ENCODE measurements at regions not wholly inside any gene's neighbourhood (a gene's known extent, or its start where the extent isn't known, plus 50 kb on each side); places are given as distances from the start of the nearest gene placed in this dataset.

DNA sequence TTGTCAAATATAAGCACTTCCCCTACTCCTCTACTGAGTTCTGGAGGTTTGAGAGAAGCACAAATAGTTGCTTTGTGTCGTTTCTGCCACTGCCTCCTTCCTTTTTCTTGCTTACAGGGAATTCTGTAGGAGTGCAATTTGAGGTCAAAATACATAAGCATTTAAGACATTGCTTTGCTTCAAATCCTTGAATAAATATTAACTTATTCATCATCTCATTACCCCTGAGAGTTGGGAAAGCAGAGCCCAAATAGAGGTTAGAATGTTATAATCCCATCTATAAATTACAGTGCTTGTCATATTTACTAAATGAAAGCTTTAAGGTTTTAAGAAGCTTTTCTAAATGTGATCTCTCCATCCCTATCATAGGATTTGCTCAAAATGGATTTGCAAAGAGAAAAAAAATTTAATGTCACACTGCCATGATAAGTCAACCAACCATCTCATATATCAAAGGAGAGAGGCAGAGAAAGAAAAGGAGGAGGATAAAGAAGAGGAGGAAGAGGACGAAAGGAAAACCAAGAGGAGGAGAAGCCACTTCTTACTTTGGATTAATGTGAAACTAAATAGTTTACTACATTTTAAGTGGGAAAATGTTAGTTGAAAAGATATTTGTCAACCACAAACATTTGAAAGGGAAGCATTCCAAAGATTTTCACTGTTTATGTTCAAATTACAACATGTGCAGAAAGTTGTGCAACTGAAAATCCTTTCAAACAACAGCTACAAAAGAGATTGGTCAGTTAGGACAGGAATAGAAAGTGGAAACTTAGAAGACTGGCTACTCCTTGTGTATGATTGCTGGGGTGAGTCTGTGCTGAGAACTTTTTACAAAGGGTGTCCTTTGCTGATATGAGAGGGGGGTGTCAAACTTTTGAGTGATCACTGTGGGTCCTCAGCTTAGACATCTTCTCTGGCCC, 277.3 kb upstream of the FN1 start:
- DNase-seq (ENCODE audit: low spot score) = no peak

DNA sequence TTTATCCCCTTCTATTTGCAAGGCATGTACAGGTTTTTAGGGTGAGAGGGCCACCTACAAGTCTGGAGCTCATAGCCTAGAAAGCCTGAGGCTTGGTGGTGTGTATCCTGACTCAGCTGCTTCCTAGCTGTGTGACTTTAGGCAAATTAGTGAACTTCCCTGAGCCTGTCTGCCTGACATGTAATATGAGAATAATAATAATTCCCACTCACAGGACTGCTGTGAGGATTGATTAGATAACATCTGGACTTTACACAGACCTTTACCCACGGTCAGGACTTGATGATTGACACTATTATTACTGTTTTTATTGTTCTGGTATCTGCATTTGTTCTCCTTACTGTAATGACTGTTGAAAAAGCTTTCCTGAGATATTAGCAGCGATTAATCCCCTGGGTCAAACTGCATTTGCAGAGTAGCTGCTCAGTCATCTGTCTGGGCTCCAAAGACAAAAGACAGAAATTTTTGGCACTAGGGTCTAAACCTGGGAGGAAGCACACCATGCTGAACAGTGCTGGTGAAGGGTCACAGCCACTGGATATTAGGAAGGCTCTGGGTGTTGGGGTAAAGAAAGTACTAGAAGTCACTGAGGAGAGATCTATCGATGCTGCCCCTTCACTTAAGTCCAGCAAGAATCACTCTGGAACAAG, 276.5 kb upstream of the FN1 start:
- DNase-seq (ENCODE audit: low spot score) = no peak

DNA sequence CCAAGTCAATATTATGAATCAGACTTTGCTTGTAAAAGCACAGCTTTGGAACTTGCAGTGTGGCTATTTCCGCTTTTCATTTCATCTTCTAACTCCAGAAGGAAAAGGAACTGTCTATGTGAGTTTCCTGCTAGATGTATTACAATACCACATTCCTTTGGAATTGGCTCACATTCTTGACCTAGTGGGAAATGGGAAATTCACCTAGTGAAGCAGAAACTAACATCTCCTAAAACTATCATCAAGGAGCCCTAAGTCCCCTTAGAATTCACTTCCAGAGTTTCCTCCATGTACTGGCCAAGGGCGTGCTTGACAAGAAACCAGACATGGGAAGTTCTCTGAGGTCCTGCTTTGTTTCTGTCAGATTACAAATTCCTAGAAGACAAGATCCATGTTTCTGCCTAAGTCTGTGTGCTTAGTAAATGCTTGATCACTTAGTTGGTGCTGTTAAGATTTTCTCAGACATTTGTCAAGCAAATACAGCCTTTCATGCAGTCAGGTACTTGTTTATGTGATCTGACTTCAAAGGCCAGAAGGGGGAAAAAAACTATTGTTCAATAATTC, 275.7 kb upstream of the FN1 start:
- DNase-seq (ENCODE audit: low spot score) = no peak

DNA sequence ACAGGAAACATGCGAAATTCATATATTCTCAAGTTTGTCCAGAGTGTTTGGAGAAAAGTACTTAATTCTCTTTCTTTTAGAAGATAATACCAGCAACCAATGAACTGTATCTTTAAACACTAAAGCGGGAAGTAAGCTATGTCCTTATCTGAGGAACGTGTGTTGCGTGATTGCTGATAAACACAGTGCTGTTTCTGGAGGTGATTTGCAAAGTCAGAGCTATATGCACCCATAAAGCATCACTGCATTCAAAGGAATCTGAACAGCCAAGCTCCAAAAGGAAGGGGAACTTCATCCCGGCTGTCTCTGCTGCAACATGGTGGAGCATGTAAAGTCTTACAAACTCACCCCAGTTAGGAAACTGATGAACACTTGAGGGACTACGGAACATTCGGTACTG, 271.7 kb upstream of the FN1 start:
- DNase-seq (ENCODE audit: low spot score) = no peak

DNA sequence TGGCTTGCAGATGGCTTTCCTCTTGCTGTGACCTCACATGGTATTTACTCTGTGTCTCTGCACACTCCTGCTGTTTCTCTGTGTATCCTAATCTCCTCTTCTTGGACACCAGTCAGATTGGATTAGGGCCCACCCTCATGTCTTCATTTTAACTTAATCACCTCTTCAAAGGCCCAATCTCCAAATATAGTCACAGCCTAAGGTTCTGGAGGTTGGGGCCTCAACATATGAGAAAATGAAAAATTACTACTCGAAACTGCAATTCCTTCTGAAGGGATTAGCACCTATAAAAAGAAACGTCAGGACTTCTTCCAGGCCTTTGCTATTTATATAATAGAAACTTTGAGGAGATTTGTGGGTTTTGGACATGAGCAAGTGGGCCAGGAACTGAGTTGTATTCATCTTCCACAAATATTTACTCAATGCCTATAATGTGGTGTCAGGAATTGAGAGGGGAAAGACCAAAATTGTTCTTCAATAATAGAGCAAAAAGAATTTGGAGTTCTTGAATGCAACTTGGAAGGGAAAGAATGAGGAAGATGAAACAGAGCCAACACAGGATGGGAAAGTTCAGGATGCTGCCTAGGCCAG, 270.0 kb upstream of the FN1 start:
- no peak for DNase-seq (ENCODE audit: low spot score)

DNA sequence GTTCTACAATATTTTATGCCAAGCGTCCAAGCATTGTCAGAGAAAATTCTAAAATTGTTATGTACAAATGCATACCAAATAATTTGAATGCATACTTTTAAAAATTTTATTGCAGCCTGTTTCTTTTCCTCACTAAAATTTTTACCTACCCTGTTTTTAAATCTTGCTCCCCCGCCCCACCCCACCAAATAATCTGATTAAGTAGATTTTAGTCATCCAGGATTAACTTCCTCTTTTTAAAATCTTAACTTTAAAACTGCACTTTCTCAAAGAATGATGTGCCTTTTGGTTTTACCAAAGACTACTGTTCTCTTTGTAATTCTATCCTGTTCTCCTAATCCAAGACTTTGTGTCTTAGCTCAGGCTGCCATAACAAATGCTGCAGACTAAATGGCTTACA, 269.4 kb upstream of the FN1 start:
- DNase-seq (ENCODE audit: low spot score) = no peak

DNA sequence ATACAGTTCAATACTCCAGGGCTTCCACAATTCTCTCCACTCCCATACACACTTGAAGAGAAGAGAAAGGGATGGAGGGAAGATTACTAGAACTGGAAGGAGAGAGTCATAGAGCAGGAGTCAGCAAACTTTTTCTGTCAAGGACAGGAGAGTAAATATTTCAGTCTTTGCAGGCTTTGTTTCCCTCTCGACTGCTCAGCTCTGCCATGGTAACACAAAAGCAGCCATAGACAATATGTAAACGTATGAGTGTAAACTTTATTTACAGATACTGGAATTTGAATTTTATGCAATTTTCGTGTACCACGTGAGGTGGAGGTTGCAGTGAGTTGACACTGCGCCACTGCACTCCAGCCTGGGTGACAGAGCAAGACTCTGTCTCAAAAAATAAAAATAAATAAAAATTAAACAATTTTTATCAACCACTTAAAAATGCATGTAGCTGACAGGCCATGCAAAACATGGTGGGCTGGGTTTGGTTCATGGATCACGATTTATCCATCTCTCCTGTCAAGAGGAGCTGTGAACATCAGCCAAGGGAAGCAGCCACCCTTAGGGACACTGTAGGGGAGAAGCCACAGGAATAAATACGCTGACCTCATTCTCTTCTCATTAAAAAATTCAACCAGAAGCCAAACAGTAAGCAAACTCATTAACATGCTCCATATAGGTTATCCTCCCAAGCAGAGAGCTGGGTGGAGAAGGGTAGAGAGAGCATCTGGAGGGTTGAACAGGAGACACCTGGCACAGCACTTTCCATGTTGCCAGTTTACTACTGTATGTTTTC, 266.4 kb upstream of the FN1 start:
- DNase-seq (ENCODE audit: low spot score) = no peak

DNA sequence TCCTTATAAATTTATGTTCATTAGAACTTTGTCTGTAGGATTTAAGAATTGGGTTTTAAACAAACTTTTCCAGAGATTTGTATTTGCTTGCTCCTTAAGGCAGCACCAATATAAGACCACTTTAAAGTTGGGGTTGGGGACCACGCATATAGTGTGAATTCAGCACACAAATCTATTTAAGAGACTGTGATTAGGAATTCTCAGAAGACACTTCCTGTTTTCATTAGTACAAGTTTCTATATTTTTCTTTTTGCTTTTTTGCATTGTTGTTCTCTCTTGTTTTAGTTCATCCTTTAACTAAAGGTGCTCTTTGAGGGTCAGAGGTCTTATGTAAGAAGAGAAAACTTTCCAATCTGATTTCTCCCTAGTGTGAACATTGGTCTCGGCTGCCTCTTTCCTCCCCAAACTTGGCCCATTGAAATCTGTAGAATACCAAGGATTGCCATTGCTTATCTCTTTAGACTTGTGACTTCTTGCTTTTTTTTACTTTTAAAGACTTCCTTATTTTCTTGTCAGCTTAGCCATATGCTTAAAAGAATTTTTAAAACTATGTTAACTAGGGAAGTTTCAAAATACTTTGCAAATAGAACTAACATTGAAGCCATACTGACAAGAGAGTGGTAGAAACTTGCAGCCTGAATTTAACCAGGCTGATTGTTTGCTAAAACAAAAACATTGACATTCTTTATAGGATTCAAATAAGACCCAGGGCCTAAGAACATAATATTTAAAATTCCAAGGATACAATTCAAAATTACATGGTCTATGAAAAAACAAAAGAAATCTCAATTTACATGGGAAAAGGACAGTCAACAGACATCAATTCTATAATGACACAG, 264.1 kb upstream of the FN1 start:
- DNase-seq (ENCODE audit: low spot score) = no peak

DNA sequence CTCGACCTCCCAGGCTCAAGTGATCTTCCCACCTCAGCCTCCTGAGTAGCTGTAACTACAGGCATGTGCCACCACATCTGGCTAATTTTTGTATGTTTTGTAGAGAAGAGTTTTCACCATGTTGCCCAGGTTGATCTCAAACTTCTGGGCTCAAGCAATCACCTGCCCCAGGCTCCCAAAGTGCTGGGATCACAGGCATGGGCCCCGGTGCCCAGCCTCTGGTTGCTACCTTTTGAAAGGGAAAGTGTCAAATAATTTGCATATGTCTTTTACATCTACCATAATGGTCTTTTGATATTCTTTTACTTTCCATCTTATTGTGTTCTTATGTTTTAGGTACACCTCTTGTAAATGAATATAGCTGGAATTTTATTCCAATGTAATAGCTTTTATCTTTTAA, 263.1 kb upstream of the FN1 start:
- DNase-seq (ENCODE audit: low spot score) = no peak

DNA sequence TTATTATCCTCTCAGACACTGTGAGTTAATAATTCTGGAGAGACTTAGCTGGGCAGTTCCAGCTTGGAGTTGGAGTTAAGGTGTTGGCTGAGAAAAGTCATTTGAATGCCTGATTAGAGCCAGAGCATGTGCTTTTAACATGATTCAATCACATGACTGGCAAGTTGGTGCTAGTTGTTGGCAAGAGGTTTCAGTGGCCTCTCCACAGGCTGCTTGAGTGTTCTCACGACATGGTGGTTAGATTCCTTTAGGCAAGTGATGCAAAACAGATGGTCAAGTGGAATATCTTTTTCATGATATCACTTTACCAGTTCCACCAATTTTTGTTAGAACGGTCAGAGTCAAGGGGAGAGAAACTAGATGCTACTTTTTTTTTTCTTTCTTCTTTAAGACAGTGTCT, 262.7 kb upstream of the FN1 start:
- no peak for DNase-seq (ENCODE audit: low spot score)

DNA sequence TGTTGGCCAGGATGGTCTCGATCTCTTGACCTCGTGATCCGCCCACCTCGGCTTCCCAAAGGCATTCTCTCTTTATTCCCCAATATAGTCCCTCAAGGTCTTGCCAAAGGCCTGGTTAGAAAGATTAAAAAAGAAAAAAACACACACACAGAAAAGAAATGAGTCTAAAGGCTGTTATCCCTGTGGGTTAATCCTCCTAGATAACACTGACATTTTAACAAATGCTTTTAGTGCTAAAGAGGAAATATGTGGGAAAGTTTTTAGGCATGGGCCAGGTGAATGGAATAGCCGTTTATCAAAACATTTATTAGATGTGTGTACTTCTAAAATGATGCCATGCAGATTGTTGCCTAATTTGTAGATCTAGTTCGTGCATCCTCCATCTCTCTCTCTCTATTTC, 261.6 kb upstream of the FN1 start:
- no peak for DNase-seq (ENCODE audit: low spot score)

DNA sequence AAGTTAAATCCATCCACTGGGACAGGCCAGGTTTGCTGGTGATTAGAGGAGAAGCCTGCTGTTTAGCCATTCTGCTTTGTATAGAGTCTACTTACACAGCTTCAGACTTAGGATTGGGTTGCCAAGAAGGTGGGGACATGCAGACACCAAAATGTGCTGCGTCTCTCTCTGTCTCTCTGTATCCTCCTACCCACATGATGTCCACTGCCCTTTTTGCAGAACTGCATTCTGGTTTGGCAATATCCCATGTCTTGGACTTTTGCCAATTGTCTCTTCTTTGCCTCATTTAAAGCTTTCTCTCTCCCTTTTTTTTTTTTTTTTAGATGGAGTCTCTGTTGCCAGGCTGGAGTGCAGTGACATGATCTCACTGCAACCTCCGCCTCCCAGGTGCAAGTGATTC, 261.1 kb upstream of the FN1 start:
- no peak for DNase-seq (ENCODE audit: low spot score)

DNA sequence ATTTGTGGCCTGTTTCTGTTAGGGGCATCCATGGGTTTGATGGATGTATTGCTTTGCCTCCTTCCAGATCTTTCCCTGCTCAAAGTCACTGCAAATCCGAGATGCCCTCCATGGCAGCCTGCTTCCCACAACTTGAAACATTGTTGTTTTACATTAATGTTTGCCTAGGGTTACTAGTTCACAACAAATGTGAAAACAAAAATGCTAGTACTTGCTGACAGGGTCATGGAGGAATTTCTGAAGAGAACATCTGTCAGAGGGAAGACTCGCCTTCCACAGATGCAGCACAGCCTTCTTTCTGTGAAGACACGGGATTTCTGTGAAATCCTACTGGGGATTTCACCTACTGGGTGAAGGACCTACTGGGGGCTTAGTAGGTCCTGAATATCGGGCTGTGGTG, 260.0 kb upstream of the FN1 start:
- no peak for DNase-seq (ENCODE audit: low spot score)

DNA sequence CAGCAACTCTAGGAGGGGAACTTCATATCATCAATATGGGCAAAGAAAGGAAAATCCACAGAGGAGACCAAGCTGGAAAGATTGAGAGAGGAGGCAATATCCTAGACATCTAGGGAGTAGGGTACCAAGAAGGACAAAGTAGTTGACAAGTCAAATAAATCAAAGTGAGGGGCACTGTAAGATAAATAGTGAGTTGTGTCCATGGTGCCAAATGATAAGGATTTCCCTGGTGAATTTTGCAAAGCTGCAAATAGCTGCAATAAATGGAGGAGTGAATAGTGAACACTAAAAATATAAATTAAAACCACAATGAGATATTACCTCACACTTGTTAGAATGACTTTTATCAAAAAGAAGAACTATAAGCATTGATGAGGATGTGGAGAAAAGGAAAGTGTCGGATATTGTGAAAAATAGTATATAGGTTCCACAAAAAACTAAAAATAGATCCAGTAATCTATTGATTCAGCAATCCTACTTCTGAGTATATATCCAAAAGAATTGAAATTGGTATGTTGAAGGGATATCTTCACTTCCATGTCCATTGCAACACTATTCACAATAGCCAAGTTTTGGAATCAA, 258.2 kb upstream of the FN1 start:
- no peak for DNase-seq (ENCODE audit: low spot score)

DNA sequence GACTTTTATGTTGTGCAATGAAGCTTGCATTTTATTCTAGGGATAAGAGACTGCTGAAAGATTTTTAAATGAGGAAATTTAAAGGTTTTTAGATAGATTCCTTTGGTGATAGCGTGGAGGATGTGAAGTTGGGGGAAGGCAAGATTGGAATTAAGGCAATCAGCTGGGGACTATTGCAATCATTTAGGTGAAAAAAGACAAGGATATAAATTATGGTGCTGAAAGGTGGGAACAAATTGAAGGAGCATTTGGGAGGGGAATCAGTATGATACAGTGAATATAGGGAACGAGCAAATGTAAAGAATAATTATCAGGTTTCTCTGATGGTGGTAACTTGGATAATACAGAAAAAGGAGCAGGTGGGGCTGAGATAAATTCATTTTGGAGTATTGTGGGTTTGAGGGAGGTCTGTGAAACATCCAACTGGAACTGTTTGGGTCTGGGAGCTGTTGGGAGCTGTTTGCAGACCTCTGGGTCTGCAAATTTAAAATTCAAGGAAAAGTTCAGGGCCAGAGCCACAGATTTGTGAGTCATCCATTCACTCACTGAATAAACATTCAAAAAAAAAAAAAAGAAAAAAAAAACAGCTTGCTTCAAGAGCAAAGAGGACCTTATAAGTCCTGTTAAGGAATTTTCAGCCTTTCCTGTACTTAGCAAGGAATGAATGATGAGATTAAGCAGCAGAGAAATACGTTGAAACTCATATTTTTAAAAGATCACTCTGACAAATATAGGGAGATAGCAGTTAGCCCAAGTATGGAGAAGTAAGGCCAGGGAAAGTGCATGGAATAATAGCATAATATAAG, 257.5 kb upstream of the FN1 start:
- no peak for DNase-seq (ENCODE audit: low spot score)

DNA sequence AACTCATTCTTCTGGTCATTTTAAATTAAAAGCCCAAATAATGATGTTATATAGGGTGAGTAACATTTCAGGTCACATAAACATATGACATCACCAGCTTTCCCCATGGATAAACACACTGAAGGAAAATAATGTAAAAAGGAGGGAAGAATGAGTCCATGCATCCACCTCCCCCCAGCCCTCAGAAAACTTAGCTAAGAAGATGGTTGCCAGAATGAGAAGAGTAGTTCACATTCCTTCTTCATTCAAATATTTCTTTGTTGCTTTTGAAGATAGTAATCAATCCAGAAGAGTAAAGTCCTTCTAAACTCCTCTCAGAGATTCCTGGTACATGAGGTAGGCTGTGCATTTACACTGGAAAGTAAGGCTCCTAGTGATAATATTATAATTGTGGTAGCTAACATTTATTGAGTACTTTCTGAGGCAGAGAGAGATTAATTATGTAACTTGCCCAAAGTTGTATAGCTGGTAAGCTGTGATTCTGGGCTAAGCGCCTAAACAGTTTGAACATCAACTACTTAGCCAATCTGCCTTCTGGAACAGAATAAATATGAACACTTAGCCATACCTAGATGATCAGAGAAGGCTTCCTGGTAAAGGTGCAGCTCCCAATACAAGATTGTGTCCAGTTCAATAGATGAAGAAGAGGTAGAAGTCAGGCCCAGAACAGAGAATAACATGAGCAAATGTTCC, 256.7 kb upstream of the FN1 start:
- DNase-seq (ENCODE audit: low spot score) = no peak

DNA sequence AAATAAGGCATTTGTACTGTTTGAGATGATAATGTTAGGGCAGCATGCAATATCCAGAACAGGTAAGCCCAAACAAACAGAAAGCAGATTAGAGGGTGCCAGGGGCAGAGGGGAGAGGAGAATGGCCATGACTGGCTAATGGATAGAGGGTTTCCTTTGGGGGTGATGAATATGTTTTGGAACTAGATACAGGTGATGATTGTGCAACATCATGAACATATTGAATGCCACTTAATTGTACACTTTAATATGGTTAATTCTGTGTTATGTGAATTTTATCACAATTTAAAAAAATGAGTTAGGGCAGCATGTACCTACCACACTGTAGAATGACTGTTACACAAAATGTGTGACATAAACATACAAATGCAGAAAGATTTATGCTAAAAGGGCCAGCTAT, 255.5 kb upstream of the FN1 start:
- DNase-seq (ENCODE audit: low spot score) = no peak

DNA sequence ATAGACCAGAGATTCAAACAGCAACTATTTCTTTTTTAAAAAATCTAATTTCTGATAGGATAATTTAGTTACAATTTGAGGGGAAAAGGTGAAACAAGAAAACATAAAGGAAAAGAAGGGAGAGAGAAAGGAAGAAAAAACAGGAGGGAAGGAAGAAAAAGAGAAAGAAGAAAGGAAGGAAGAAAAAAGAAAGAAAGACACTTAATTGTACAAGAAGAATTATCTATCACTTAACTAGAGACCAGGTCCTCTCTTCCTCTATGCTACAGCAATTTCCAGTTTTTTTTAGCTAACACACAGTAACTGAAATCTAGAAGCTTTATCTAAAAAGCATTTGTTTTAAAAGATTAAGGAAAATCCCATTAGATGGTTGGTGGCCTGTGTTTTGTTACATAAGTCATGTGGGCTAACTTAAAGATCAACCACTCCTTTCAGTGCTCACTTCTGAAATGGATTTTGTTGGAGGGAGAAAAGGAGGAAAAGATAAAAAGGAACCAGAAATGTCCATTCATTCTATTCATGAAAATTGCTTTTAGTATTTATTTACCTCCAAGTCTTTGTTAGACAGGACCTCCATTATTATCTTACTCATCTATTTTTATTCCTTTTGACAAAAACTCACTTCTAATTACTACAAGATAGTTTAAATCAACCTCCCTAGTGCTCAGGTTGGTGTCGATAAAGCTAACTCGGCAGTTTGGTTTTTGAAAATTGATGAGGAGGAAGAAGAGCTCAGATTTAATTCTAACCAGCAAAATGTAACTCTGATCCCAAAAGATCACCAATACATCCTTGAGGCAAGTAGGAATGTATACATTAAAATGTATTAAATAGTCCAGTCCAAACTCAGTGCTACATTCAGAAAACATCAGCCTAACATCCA, 251.5 kb upstream of the FN1 start:
- no peak for DNase-seq (ENCODE audit: low spot score)
